Chondrocyte (in vitro differentiated cells): ENCODE measurements at regions not wholly inside any gene's neighbourhood (a gene's known extent, or its start where the extent isn't known, plus 50 kb on each side); places are given as distances from the start of the nearest gene placed in this dataset.

ENCODE experiments used
- DNase-seq: peaks from one replicate; pipeline ENCODE4 v3.0.0; 2021; ENCODE audit warnings: mixed read lengths, low spot score
- H3K27ac Mint-ChIP-seq: one replicate; pipeline ENCODE4 v1.8.0; 2021; ENCODE audit warnings: mild to moderate bottlenecking, moderate library complexity, mixed read lengths; ENCODE audit not compliant: unreplicated experiment
- H3K27me3 Mint-ChIP-seq: 2 replicates; pipeline ENCODE4 v1.8.0; 2021; ENCODE audit warnings: low read depth, mixed read lengths
- H3K36me3 Mint-ChIP-seq: 2 replicates; pipeline ENCODE4 v1.8.0; 2021; ENCODE audit warnings: low read depth, mixed read lengths
- H3K4me1 Mint-ChIP-seq: 2 replicates; pipeline ENCODE4 v1.8.0; 2021; ENCODE audit warnings: low read depth, mild to moderate bottlenecking, mixed read lengths
- H3K4me3 Mint-ChIP-seq: one replicate; pipeline ENCODE4 v1.8.0; 2021; ENCODE audit warnings: mild to moderate bottlenecking, moderate library complexity, mixed read lengths; ENCODE audit not compliant: unreplicated experiment
- H3K9me3 Mint-ChIP-seq: 2 replicates; pipeline ENCODE4 v1.8.0; 2021; ENCODE audit warnings: low read depth, mixed read lengths
- CTCF ChIP-seq: fragments of 200-600 bp; sonication (generic); IDR thresholded peaks from 2 replicates; pipeline ENCODE4 v1.5.0; 2021; ENCODE audit warnings: antibody characterized with exemption, mild to moderate bottlenecking, moderate library complexity

GRCh38 chr6:145538989-145539388 lies 196.3 kb downstream of the EPM2A start:
- no peak overlapping the region for H3K4me3 Mint-ChIP-seq
- no peak for TF ChIP-seq CTCF
- no peaks in the 10 kb centered on the region for H3K36me3 Mint-ChIP-seq
- no peaks in the 10 kb centered on the region for H3K9me3 Mint-ChIP-seq
- peaks cover 5% of the 10 kb centered on the region for H3K27me3 Mint-ChIP-seq
- H3K4me1 Mint-ChIP-seq, result no peaks in the 10 kb centered on the region
- no peak overlapping the region for H3K27ac Mint-ChIP-seq
- no peak for DNase-seq

GRCh38 chr6:145539831-145540230 lies 195.5 kb downstream of the EPM2A start:
- Mint-ChIP-seq H3K9me3 (no peaks in the 10 kb centered on the region), H3K27me3 (peaks cover 5% of the 10 kb centered on the region), H3K4me3 (no peak overlapping the region), H3K36me3 (no peaks in the 10 kb centered on the region), H3K4me1 (no peaks in the 10 kb centered on the region), H3K27ac (no peak overlapping the region)
- DNase-seq, result no peak
- TF ChIP-seq CTCF, result no peak

- Mint-ChIP-seq H3K9me3 (no peaks in the 10 kb centered on the region), H3K4me1 (no peaks in the 10 kb centered on the region)
- no peak for TF ChIP-seq CTCF
Observed at GRCh38 chr6:145540741-145541140, 194.6 kb downstream of the EPM2A start.

GRCh38 chr6:145544041-145544440 lies 191.3 kb downstream of the EPM2A start:
- Mint-ChIP-seq H3K4me1 (no peaks in the 10 kb centered on the region), H3K4me3 (no peak overlapping the region), H3K27me3 (peaks cover 3% of the 10 kb centered on the region), H3K36me3 (no peaks in the 10 kb centered on the region), H3K9me3 (no peaks in the 10 kb centered on the region), H3K27ac (no peak overlapping the region)
- DNase-seq, result no peak
- no peak for TF ChIP-seq CTCF

More at GRCh38 chr6:145540741-145541140, 194.6 kb downstream of the EPM2A start:
- H3K27ac Mint-ChIP-seq, result no peak overlapping the region
- no peaks in the 10 kb centered on the region for H3K36me3 Mint-ChIP-seq
- peaks cover 3% of the 10 kb centered on the region for H3K27me3 Mint-ChIP-seq
- no peak overlapping the region for H3K4me3 Mint-ChIP-seq
- DNase-seq, result no peak

- DNase-seq, result no peak
- Mint-ChIP-seq H3K4me3 (no peak overlapping the region), H3K9me3 (no peaks in the 10 kb centered on the region), H3K4me1 (no peaks in the 10 kb centered on the region), H3K27ac (no peak overlapping the region), H3K27me3 (peaks cover 3% of the 10 kb centered on the region), H3K36me3 (no peaks in the 10 kb centered on the region)
- TF ChIP-seq CTCF, result no peak
Observed at GRCh38 chr6:145544514-145544913, 190.8 kb downstream of the EPM2A start.
